Hepatocyte (in vitro differentiated cells): ENCODE measurements at regions not wholly inside any gene's neighbourhood (a gene's known extent, or its start where the extent isn't known, plus 50 kb on each side); places are given as distances from the start of the nearest gene placed in this dataset.

Source experiments
- CTCF ChIP-seq: fragments of 200-600 bp; sonication (generic); IDR thresholded peaks from 2 replicates; pipeline ENCODE4 v1.5.1; 2016; ENCODE audit warnings: antibody characterized with exemption, mild to moderate bottlenecking; ENCODE audit not compliant: poor library complexity
- EZH2phosphoT487 ChIP-seq: fragments of 200-600 bp; sonication (generic); IDR thresholded peaks from one replicate; pipeline ENCODE4 v1.6.1; 2018; ENCODE audit warnings: antibody characterized with exemption, mild to moderate bottlenecking, low read depth, moderate library complexity; ENCODE audit not compliant: unreplicated experiment, severe bottlenecking

GRCh38 chr17:33902901-33903449 is 352.1 kb upstream of the CCL2 start:
- no peak for TF ChIP-seq CTCF
- no peak for TF ChIP-seq EZH2phosphoT487
